HCT116 (cell line): ENCODE measurements at regions not wholly inside any gene's neighbourhood (a gene's known extent, or its start where the extent isn't known, plus 50 kb on each side); places are given as distances from the start of the nearest gene placed in this dataset.

Experiments
- CEBPB ChIP-seq: IDR thresholded peaks from 2 replicates; pipeline ENCODE4 v1.6.1; 2012; ENCODE audit warnings: low read depth
- EZH2 ChIP-seq: fragments of 200-600 bp; sonication (generic); IDR thresholded peaks from 2 replicates; pipeline ENCODE4 v1.6.1; 2017; ENCODE audit warnings: antibody characterized with exemption, mixed run types
- EZH2phosphoT487 ChIP-seq: fragments of 200-600 bp; IDR thresholded peaks from 2 replicates; pipeline ENCODE4 v1.6.1; 2018; ENCODE audit warnings: antibody characterized with exemption, borderline replicate concordance
- FOSL1 ChIP-seq: IDR thresholded peaks from 2 replicates; pipeline ENCODE4 v1.6.1; 2012; ENCODE audit warnings: low read depth
- JUND ChIP-seq: IDR thresholded peaks from 2 replicates; pipeline ENCODE4 v1.6.1; 2012
- POLR2A ChIP-seq: IDR thresholded peaks from 2 replicates; pipeline ENCODE4 v1.7.0; 2011; ENCODE audit warnings: borderline replicate concordance; ENCODE audit not compliant: insufficient read depth, insufficient read length; ENCODE audit errors: extremely low read depth
- POLR2AphosphoS5 ChIP-seq: IDR thresholded peaks from 2 replicates; pipeline ENCODE4 v1.6.1; 2011; ENCODE audit warnings: mild to moderate bottlenecking, low read depth, low read length, moderate library complexity
- SRF ChIP-seq: IDR thresholded peaks from 2 replicates; pipeline ENCODE4 v1.6.1; 2012; ENCODE audit warnings: low read depth
- YY1 ChIP-seq: IDR thresholded peaks from 2 replicates; pipeline ENCODE4 v1.6.1; 2011; ENCODE audit warnings: low read length, low read depth, moderate library complexity, mild to moderate bottlenecking; ENCODE audit not compliant: insufficient replicate concordance; ENCODE audit errors: extremely low read depth
- ZNF274 ChIP-seq: fragments of 200-500 bp; sonication (Bioruptor generic); IDR thresholded peaks from 2 replicates; pipeline ENCODE4 v1.6.1; 2014; ENCODE audit warnings: mild to moderate bottlenecking, low read depth, low read length, inconsistent platforms
- TF ChIP-seq, protein P1 (sequence below), 3 experiments: fragments of 200-600 bp in 1 of 3; sonication (generic) in 1 of 3; IDR thresholded peaks in 2 of 3; conservative IDR thresholded peaks in 1 of 3; 2 replicates each; pipeline ENCODE4 v1.5.1; 2012 to 2017; ENCODE audit warnings: low read depth in 2 of 3, low read length in 2 of 3, antibody characterized with exemption in 1 of 3, borderline replicate concordance in 1 of 3, control low read depth in 1 of 3, mild to moderate bottlenecking in 1 of 3, mixed read lengths in 1 of 3, mixed run types in 1 of 3, moderate library complexity in 1 of 3; ENCODE audit not compliant: insufficient read depth in 1 of 3
- TF ChIP-seq, protein P2 (sequence below): IDR thresholded peaks from 2 replicates; pipeline ENCODE4 v1.6.1; 2012
- TF ChIP-seq, protein P3 (sequence below): IDR thresholded peaks from 2 replicates; pipeline ENCODE4 v1.6.1; 2011; ENCODE audit warnings: mild to moderate bottlenecking, low read length, moderate library complexity; ENCODE audit not compliant: insufficient replicate concordance; ENCODE audit errors: extremely low read depth
- TF ChIP-seq, protein P4 (sequence below): IDR thresholded peaks from 2 replicates; pipeline ENCODE4 v1.6.1; 2012

DNA sequence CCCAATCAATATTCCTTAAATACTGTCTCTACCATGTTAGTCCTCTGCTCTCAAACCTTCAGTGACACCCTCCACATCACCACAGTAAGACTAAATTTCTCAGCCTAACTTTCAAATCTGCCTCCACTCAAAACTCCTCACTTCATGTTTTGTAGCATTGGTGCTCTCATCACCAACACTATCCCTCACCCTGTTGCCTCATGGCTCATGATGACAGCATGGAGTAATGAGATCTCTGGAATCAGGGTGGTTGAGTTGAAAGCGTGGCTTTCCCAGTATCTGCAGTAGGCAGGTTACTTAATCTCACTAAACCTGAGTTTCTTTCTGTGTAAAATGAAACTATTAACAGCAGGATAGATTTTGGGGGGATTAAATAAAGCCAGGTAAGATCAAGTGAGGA lies 621.4 kb downstream of the NYAP2 start:
- TF ChIP-seq EZH2phosphoT487 (no peak), POLR2AphosphoS5 (no peak), ZNF274 (no peak), CEBPB (no peak), POLR2A (no peak), EZH2 (no peak), YY1 (no peak), SRF (no peak), JUND (no peak), FOSL1 (no peak)
- TF ChIP-seq, protein P1, sequence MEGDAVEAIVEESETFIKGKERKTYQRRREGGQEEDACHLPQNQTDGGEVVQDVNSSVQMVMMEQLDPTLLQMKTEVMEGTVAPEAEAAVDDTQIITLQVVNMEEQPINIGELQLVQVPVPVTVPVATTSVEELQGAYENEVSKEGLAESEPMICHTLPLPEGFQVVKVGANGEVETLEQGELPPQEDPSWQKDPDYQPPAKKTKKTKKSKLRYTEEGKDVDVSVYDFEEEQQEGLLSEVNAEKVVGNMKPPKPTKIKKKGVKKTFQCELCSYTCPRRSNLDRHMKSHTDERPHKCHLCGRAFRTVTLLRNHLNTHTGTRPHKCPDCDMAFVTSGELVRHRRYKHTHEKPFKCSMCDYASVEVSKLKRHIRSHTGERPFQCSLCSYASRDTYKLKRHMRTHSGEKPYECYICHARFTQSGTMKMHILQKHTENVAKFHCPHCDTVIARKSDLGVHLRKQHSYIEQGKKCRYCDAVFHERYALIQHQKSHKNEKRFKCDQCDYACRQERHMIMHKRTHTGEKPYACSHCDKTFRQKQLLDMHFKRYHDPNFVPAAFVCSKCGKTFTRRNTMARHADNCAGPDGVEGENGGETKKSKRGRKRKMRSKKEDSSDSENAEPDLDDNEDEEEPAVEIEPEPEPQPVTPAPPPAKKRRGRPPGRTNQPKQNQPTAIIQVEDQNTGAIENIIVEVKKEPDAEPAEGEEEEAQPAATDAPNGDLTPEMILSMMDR (IDR thresholded peaks at IDR 0.05 in 2 of 3, conservative IDR thresholded peaks at IDR 0.05 in 1 of 3; ENCODE audit: borderline replicate concordance in 1 of 3, insufficient read depth in 1 of 3, low read depth in 2 of 3, low read length in 2 of 3) = no peak
- TF ChIP-seq, protein P2, sequence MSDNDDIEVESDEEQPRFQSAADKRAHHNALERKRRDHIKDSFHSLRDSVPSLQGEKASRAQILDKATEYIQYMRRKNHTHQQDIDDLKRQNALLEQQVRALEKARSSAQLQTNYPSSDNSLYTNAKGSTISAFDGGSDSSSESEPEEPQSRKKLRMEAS = no peak
- TF ChIP-seq, protein P3, sequence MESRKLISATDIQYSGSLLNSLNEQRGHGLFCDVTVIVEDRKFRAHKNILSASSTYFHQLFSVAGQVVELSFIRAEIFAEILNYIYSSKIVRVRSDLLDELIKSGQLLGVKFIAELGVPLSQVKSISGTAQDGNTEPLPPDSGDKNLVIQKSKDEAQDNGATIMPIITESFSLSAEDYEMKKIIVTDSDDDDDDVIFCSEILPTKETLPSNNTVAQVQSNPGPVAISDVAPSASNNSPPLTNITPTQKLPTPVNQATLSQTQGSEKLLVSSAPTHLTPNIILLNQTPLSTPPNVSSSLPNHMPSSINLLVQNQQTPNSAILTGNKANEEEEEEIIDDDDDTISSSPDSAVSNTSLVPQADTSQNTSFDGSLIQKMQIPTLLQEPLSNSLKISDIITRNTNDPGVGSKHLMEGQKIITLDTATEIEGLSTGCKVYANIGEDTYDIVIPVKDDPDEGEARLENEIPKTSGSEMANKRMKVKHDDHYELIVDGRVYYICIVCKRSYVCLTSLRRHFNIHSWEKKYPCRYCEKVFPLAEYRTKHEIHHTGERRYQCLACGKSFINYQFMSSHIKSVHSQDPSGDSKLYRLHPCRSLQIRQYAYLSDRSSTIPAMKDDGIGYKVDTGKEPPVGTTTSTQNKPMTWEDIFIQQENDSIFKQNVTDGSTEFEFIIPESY = no peak
- TF ChIP-seq, protein P4, sequence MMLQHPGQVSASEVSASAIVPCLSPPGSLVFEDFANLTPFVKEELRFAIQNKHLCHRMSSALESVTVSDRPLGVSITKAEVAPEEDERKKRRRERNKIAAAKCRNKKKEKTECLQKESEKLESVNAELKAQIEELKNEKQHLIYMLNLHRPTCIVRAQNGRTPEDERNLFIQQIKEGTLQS = no peak
